AG09309 (cell line): ENCODE measurements at regions not wholly inside any gene's neighbourhood (a gene's known extent, or its start where the extent isn't known, plus 50 kb on each side); places are given as distances from the start of the nearest gene placed in this dataset.

Source experiments
- DNase-seq: peaks from one replicate; pipeline ENCODE4 v3.0.0-alpha.2; 2010; ENCODE audit warnings: low read depth
- H3K4me3 ChIP-seq: 2 replicates; pipeline ENCODE4 v1.5.1; 2011; ENCODE audit warnings: mild to moderate bottlenecking, low read depth, low read length, moderate library complexity; ENCODE audit not compliant: control insufficient read depth
- CTCF ChIP-seq: IDR thresholded peaks from 2 replicates; pipeline ENCODE4 v1.5.1; 2011; ENCODE audit warnings: mild to moderate bottlenecking, low read depth, low read length, inconsistent platforms; ENCODE audit not compliant: insufficient read depth, control insufficient read depth; ENCODE audit errors: missing control alignments

- DNase-seq, result no peak
- TF ChIP-seq CTCF, result no peak
- H3K4me3 ChIP-seq, result no peak overlapping the region
Observed at GRCh38 chr5:179421144-179421901, 76.1 kb upstream of the ADAMTS2 start.

GRCh38 chr5:179420476-179420875 is 75.2 kb upstream of the ADAMTS2 start:
- DNase-seq, result no peak
- no peak for TF ChIP-seq CTCF
- H3K4me3 ChIP-seq, result no peak overlapping the region

GRCh38 chr5:179418972-179419371 is 73.7 kb upstream of the ADAMTS2 start:
- TF ChIP-seq CTCF, result no peak
- DNase-seq, result no peak

GRCh38 chr5:179417696-179418095 is 72.4 kb upstream of the ADAMTS2 start:
- no peak for TF ChIP-seq CTCF
- no peak for DNase-seq
- H3K4me3 ChIP-seq, result no peak overlapping the region

More at GRCh38 chr5:179418972-179419371, 73.7 kb upstream of the ADAMTS2 start:
- H3K4me3 ChIP-seq, result no peak overlapping the region

GRCh38 chr5:179417016-179417415 is 71.8 kb upstream of the ADAMTS2 start:
- TF ChIP-seq CTCF, result no peak
- no peak overlapping the region for H3K4me3 ChIP-seq
- DNase-seq, result no peak

GRCh38 chr5:179416114-179416822 is 71.0 kb upstream of the ADAMTS2 start:
- no peak overlapping the region for H3K4me3 ChIP-seq
- DNase-seq, result no peak
- no peak for TF ChIP-seq CTCF
